Activated naive CD4-positive, alpha-beta T cell treated with Interleukin-2 at 50 U/mL for 16 hours (primary cell): ENCODE measurements at regions not wholly inside any gene's neighbourhood (a gene's known extent, or its start where the extent isn't known, plus 50 kb on each side); places are given as distances from the start of the nearest gene placed in this dataset.

ENCODE experiments used
- DNase-seq: peaks from one replicate; pipeline ENCODE4 v3.0.0-alpha.2; 2020

DNA sequence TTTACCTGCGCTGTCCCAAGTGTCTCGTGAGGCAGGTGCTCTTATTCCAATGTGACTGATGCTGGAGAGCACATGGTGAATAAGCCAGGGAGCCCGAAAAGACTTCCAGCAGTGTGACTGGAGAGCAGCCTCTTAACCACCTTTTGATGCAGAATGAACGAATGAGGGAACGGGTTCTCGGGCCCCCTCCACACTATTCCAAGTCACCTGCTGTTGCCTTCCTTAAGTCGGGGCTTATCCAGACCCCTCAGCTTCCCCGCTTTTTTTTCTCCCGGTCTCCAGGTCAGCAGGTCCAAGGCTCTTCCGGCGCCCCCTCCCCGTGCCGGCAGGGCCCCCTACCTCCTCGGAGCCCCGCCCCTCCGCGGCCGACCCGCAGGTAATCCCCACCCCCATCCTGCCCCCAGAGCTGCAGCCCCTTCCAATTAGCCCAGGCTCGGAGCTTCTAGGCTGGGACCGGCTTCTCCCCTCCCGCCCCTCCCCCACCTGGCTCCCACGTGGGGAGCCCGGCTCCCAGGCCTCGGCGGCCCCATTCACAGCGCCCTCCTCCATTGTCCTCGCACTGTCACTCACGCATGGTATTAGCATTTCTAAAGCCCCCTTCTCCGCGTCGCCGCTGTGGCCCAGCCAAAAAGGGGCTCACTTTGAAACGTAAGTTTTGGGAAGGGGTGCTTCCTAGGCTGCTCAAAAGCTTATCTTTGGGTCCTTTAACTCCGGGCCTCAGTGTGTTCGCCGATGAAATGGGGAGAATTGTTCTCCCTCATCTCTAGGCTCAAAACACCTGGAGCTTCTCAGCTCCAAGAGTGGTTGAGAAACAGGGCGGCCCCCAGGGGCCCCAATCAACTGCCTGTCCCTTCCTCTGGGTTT lies 56.2 kb upstream of the PJA1 start:
- no peak for DNase-seq

DNA sequence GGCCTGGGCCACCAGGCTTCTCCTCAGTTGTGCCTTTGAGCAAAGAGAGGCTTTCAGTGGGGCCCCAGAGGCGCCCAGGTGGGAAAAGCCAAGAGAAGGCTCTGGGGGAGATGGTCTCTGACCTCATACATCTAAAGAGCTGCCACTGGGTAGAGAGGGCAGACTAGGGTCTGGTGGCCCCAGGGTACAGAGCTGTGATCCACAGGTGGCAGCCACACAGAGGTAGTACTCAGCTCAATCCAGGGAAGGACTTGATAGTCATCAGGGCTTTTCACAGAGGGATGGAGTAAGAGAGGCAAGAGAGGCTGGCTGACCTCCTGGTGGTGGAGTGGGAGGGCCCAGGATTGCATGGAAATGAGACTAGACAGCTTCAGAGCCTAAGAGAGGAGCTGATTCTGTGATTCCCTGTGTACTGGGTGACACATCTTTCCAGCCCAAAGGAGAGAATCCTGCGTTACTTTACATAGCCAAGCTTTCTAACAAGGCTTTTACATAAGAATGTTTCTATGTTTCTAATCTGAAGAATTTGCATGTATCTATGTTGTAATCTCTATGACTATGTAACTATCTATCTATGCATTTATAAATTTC lies 53.2 kb upstream of the PJA1 start:
- DNase-seq: no peak

DNA sequence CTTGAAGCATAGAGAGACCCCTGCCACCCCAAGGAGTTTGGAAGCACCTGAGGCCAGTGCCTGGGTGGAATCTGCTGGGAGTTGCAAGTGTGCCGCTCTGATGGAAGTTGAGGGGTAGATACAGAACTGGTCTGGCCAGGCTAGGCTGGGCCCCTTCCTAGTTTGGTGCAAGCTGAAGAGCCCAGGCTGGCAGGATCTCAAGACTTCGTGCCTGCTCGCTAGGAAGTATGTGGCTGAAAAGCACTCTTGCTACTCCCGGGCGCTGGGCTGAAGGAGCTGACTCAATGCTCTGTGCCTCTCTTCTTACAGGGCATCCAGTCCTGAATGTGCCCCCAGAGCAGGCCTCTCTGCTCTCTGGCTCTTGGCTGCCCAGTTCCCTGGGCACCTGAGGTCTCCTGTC lies 51.7 kb upstream of the PJA1 start:
- DNase-seq: no peak

DNA sequence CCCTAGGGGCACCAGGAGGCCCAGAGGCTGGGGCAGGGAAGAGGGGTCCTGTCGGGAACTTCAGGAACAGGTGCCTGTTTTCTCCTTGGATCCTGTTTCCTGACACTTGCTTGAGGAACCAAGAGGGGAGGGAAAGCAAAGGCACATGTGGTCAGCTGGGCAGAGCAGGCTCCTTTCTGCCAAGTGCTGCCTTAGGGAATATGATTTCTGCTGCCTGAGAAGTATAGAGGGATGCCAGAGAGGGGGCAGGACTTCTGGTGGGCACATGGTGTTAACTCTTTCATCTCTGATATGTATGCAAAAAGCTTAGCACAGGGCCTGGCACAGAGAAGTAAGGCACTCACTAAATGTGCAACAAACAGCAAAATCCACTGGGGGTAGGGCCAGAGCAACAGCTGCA lies 51.2 kb upstream of the PJA1 start:
- DNase-seq: no peak

DNA sequence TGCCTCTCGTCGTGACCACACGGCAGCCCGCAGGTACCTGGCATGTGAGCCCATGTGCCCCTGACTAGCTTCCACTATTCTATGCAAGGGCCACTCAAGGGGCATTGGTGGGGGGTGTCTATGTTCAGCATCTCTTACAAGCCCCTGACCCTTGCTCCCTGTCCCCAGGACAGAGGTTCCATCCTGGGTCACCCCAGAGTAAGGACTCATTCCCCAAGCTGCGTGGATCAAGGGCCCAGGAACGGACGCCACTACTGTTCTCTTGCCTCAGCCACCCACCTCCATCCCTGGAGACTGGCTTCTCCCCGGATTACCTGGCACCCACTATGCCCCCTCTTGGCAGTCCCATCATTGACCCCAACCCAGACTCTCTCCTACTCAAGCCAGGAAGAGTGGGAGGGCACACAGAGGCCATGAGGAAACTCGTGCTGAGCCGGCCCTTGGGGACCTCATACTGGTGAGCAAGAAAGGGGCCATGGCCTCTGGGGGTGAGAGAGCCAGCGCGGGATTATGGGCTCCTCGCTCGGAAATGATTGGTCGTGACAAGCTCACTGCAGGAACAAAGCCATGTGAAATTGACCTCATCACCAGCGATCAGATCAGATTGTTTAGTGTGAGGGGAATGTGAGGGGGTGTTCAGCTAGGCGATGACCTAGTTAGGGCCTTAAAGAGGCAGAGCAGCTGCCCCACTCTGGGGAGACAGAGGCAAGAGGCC lies 50.1 kb upstream of the PJA1 start:
- no peak for DNase-seq
